ENCODE measurements at regions not wholly inside any gene's neighbourhood (a gene's known extent, or its start where the extent isn't known, plus 50 kb on each side); places are given as distances from the start of the nearest gene placed in this dataset.
A peak's percentile ranks its signal among the peaks of the same experiment; 100 is the strongest.

GRCh38 chr11:33970984-33971466, 79.1 kb upstream of the LMO2 start:
- Histone ChIP-seq H3K9ac (ENCODE audit: insufficient read depth, low read length, poor library complexity, severe bottlenecking) (no peak overlapping the region), H3K4me1 (ENCODE audit: control insufficient read depth in 1 of 2, insufficient read depth in 2 of 2, low read length in 2 of 2) (peaks cover 7 to 8% of the 10 kb centered on the region in 2 donors), H3K79me2 (ENCODE audit: insufficient read depth, low read length) (no peaks in the 10 kb centered on the region), H4K20me1 (ENCODE audit: insufficient read depth, low read length) (no peaks in the 10 kb centered on the region), H3K36me3 (replicated peaks in 1 of 2; ENCODE audit: control insufficient read depth in 1 of 2, insufficient read depth in 2 of 2, low read length in 2 of 2) (no peaks in the 10 kb centered on the region), H3K27ac (ENCODE audit: low read depth in 1 of 2, low read length in 2 of 2) (no peak overlapping the region), H3K27me3 (ENCODE audit: control insufficient read depth in 2 of 2, insufficient read depth in 2 of 2, low read length in 2 of 2) (no peaks in the 10 kb centered on the region), H3K4me3 (replicated peaks in 1 of 3; ENCODE audit: low read depth in 2 of 3, low read length in 3 of 3) (no peak overlapping the region), H3K9me3 (replicated peaks in 1 of 2; ENCODE audit: control insufficient read depth in 1 of 2, insufficient read depth in 1 of 2, low read length in 2 of 2) (no peaks in the 10 kb centered on the region), H3K4me2 (replicated peaks; ENCODE audit: extremely low read depth, low read length, poor library complexity, severe bottlenecking) (no peak overlapping the region), H2AFZ (ENCODE audit: insufficient read depth, low read depth, low read length, poor library complexity, severe bottlenecking) (peak overlapping the region; percentile 36)
- intact Hi-C loops (cut with micrococcal nuclease): loop anchor here (2.0 kb wide), 1 partner anchor 112 kb away; no protein-coding TSS in a partner anchor
- peak; percentile 72 for TF ChIP-seq CTCF (IDR thresholded peaks at IDR 0.05)
- Mint-ChIP-seq H3K27ac (peak overlapping the region in 2 of 7 donors; percentile 13 to 47), H3K36me3 (no peaks in the 10 kb centered on the region), H3K27me3 (ENCODE audit: low read depth in 3 of 3) (peaks cover 0 to 8% (median 0%) of the 10 kb centered on the region in 3 donors), H3K4me1 (peaks cover 21% of the 10 kb centered on the region), H3K9me3 (peaks cover 0 to 3% (median 0%) of the 10 kb centered on the region in 7 donors), H3K4me3 (peak overlapping the region in 1 of 2 donors; percentile 1)
- DNase-seq: peak; percentile 62 to 72 (median 67)
- WGBS (ENCODE audit: insufficient coverage): 46% methylated on average over 3 of the region's 8 CpGs

- Histone ChIP-seq H3K79me2 (ENCODE audit: insufficient read depth, low read length) (no peaks in the 10 kb centered on the region), H3K36me3 (replicated peaks in 1 of 2; ENCODE audit: control insufficient read depth in 1 of 2, insufficient read depth in 2 of 2, low read length in 2 of 2) (no peaks in the 10 kb centered on the region), H4K20me1 (ENCODE audit: insufficient read depth, low read length) (no peaks in the 10 kb centered on the region), H3K27me3 (ENCODE audit: control insufficient read depth in 2 of 2, insufficient read depth in 2 of 2, low read length in 2 of 2) (no peaks in the 10 kb centered on the region), H3K9ac (ENCODE audit: insufficient read depth, low read length, poor library complexity, severe bottlenecking) (no peak overlapping the region), H2AFZ (ENCODE audit: insufficient read depth, low read depth, low read length, poor library complexity, severe bottlenecking) (no peak overlapping the region), H3K9me3 (replicated peaks in 1 of 2; ENCODE audit: control insufficient read depth in 1 of 2, insufficient read depth in 1 of 2, low read length in 2 of 2) (no peaks in the 10 kb centered on the region), H3K27ac (ENCODE audit: low read depth in 1 of 2, low read length in 2 of 2) (no peak overlapping the region), H3K4me3 (replicated peaks in 1 of 3; ENCODE audit: low read depth in 2 of 3, low read length in 3 of 3) (no peak overlapping the region), H3K4me2 (replicated peaks; ENCODE audit: extremely low read depth, low read length, poor library complexity, severe bottlenecking) (no peak overlapping the region), H3K4me1 (ENCODE audit: control insufficient read depth in 1 of 2, insufficient read depth in 2 of 2, low read length in 2 of 2) (peaks cover 7 to 8% of the 10 kb centered on the region in 2 donors)
- no peak for TF ChIP-seq CTCF (IDR thresholded peaks at IDR 0.05)
- Mint-ChIP-seq H3K4me3 (no peak overlapping the region), H3K4me1 (peaks cover 19% of the 10 kb centered on the region), H3K27me3 (ENCODE audit: low read depth in 3 of 3) (peaks cover 0 to 5% (median 1%) of the 10 kb centered on the region in 3 donors), H3K36me3 (no peaks in the 10 kb centered on the region), H3K27ac (peak overlapping the region in 1 of 7 donors; percentile 43), H3K9me3 (peaks cover 0 to 3% (median 0%) of the 10 kb centered on the region in 7 donors)
- 60% methylated on average over 6 of the region's 6 CpGs for WGBS (ENCODE audit: insufficient coverage)
- no peak for DNase-seq
- intact Hi-C loops (cut with micrococcal nuclease): loop anchor here in 1 of 2 donors (5.0 kb wide), 1 partner anchor 35 kb away; no protein-coding TSS in a partner anchor
These were observed 75.6 kb upstream of the LMO2 start for GRCh38 chr11:33967451-33967850.
